ENCODE measurements at regions not wholly inside any gene's neighbourhood (a gene's known extent, or its start where the extent isn't known, plus 50 kb on each side); places are given as distances from the start of the nearest gene placed in this dataset.

- no peaks in the 10 kb centered on the region for H3K36me3 ChIP-seq (ENCODE audit: control insufficient read depth in 3 of 3, insufficient read depth in 2 of 3, low read depth in 1 of 3, low read length in 3 of 3)
- WGBS, 3 donors: 61 to 91% (median 72%) methylated on average over 1 of the region's 1 CpG
- no peak for DNase-seq
Observed at GRCh38 chr13:90201202-90201601, 1146.3 kb upstream of the MIR17HG start.

DNA sequence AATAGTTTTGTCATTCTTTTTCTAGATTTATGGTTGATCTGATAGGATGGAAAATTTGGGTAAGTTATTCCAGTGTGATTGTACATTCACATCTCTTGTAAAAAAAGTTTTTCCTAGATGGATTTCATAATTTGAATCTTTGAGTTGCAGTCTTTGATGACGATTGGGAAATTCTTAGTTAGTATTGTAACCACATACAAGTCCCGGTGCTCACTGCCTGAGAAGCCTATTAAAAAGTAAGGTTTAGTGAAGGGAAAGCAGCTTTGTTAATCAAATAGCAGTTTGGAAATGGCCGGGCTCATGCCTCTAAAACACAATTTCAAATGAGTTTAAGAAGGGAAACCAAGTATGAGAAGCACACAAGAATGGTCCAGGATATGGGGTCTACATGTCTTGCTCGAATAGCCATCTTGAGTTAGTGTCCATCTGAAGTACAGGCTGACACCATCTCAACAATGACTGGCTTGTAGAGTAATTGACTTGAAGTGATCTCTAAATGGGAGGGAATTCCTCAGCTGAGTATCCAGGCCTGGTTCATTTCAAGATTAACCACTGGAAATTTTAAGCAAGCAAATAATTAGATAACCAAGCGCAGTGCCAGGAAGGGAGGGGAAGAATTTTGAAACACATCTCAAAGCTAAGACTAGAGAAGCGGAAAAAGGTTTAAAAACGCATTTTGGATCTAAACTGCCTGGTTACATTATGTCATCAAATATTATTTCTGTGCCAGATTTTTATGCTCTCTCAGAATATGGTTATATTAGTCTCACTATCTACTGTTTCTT, 1145.6 kb upstream of the MIR17HG start:
- FAIRE-seq: no peak
- DNase-seq: no peak
- Histone ChIP-seq H3K36me3 (ENCODE audit: control insufficient read depth in 3 of 3, insufficient read depth in 2 of 3, low read depth in 1 of 3, low read length in 3 of 3) (no peaks in the 10 kb centered on the region), H3K4me3 (ENCODE audit: low read depth in 1 of 3, low read length in 3 of 3) (no peak overlapping the region), H3K27ac (ENCODE audit: low read depth in 1 of 3, low read length in 2 of 3) (no peak overlapping the region), H3K9me3 (ENCODE audit: control insufficient read depth in 2 of 2, insufficient read depth in 1 of 2, low read depth in 1 of 2, low read length in 1 of 2) (no peaks in the 10 kb centered on the region), H3K27me3 (ENCODE audit: control insufficient read depth in 3 of 3, insufficient read depth in 3 of 3, low read length in 3 of 3) (no peaks in the 10 kb centered on the region), H3K4me1 (ENCODE audit: control insufficient read depth in 3 of 3, insufficient read depth in 2 of 3, low read depth in 1 of 3, low read length in 2 of 3) (no peaks in the 10 kb centered on the region)
- WGBS, 3 donors: 64 to 86% (median 65%) methylated on average over 7 of the region's 7 CpGs

More at GRCh38 chr13:90201202-90201601, 1146.3 kb upstream of the MIR17HG start:
- FAIRE-seq: no peak
- H3K4me3 ChIP-seq (ENCODE audit: low read depth in 1 of 3, low read length in 3 of 3): no peak overlapping the region
- H3K9me3 ChIP-seq (ENCODE audit: control insufficient read depth in 2 of 2, insufficient read depth in 1 of 2, low read depth in 1 of 2, low read length in 1 of 2): no peaks in the 10 kb centered on the region
- no peaks in the 10 kb centered on the region for H3K4me1 ChIP-seq (ENCODE audit: control insufficient read depth in 3 of 3, insufficient read depth in 2 of 3, low read depth in 1 of 3, low read length in 2 of 3)
- H3K27ac ChIP-seq (ENCODE audit: low read depth in 1 of 3, low read length in 2 of 3): no peak overlapping the region
- no peaks in the 10 kb centered on the region for H3K27me3 ChIP-seq (ENCODE audit: control insufficient read depth in 3 of 3, insufficient read depth in 3 of 3, low read length in 3 of 3)

DNA sequence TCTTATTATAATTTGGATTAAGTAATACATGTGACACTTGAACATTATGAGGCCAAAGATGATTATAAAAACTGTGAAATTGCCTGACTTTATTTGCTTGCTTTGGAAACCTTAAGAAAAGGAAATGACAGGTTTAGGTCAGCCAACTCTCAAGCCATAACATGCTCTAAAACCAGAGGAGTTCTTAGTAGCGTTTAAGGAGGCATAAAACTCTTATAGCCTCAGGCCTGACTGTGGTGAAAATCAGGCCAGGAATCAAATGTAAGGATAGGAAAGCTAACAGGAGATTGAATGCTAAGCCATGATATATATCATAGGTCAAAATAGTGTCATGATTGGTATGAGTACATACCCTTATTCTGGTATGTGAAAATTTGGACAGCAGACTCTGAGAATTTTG, 1142.4 kb upstream of the MIR17HG start:
- no peak overlapping the region for H3K27ac ChIP-seq (ENCODE audit: low read depth in 1 of 3, low read length in 2 of 3)
- 72 to 80% (median 80%) methylated on average over 1 of the region's 1 CpG for WGBS, 3 donors
- no peak overlapping the region for H3K4me3 ChIP-seq (ENCODE audit: low read depth in 1 of 3, low read length in 3 of 3)
- H3K9me3 ChIP-seq (ENCODE audit: control insufficient read depth in 2 of 2, insufficient read depth in 1 of 2, low read depth in 1 of 2, low read length in 1 of 2): no peaks in the 10 kb centered on the region
- H3K36me3 ChIP-seq (ENCODE audit: control insufficient read depth in 3 of 3, insufficient read depth in 2 of 3, low read depth in 1 of 3, low read length in 3 of 3): no peaks in the 10 kb centered on the region
- H3K27me3 ChIP-seq (ENCODE audit: control insufficient read depth in 3 of 3, insufficient read depth in 3 of 3, low read length in 3 of 3): no peaks in the 10 kb centered on the region
- no peaks in the 10 kb centered on the region for H3K4me1 ChIP-seq (ENCODE audit: control insufficient read depth in 3 of 3, insufficient read depth in 2 of 3, low read depth in 1 of 3, low read length in 2 of 3)
- FAIRE-seq (no peak), DNase-seq (no peak)

GRCh38 chr13:90205911-90206310, 1141.6 kb upstream of the MIR17HG start:
- Histone ChIP-seq H3K4me1 (ENCODE audit: control insufficient read depth in 3 of 3, insufficient read depth in 2 of 3, low read depth in 1 of 3, low read length in 2 of 3) (no peaks in the 10 kb centered on the region), H3K27me3 (ENCODE audit: control insufficient read depth in 3 of 3, insufficient read depth in 3 of 3, low read length in 3 of 3) (no peaks in the 10 kb centered on the region), H3K4me3 (ENCODE audit: low read depth in 1 of 3, low read length in 3 of 3) (no peak overlapping the region), H3K9me3 (ENCODE audit: control insufficient read depth in 2 of 2, insufficient read depth in 1 of 2, low read depth in 1 of 2, low read length in 1 of 2) (no peaks in the 10 kb centered on the region), H3K36me3 (ENCODE audit: control insufficient read depth in 3 of 3, insufficient read depth in 2 of 3, low read depth in 1 of 3, low read length in 3 of 3) (no peaks in the 10 kb centered on the region), H3K27ac (ENCODE audit: low read depth in 1 of 3, low read length in 2 of 3) (no peak overlapping the region)
- DNase-seq (no peak), FAIRE-seq (no peak)
- WGBS, 3 donors: 84 to 91% (median 88%) methylated on average over 10 of the region's 10 CpGs

- no peaks in the 10 kb centered on the region for H3K36me3 ChIP-seq (ENCODE audit: control insufficient read depth in 3 of 3, insufficient read depth in 2 of 3, low read depth in 1 of 3, low read length in 3 of 3)
- 84 to 89% (median 88%) methylated on average over 1 of the region's 1 CpG for WGBS, 3 donors
- no peak overlapping the region for H3K27ac ChIP-seq (ENCODE audit: low read depth in 1 of 3, low read length in 2 of 3)
- no peak overlapping the region for H3K4me3 ChIP-seq (ENCODE audit: low read depth in 1 of 3, low read length in 3 of 3)
- DNase-seq (no peak), FAIRE-seq (no peak)
- no peaks in the 10 kb centered on the region for H3K27me3 ChIP-seq (ENCODE audit: control insufficient read depth in 3 of 3, insufficient read depth in 3 of 3, low read length in 3 of 3)
- H3K9me3 ChIP-seq (ENCODE audit: control insufficient read depth in 2 of 2, insufficient read depth in 1 of 2, low read depth in 1 of 2, low read length in 1 of 2): no peaks in the 10 kb centered on the region
- H3K4me1 ChIP-seq (ENCODE audit: control insufficient read depth in 3 of 3, insufficient read depth in 2 of 3, low read depth in 1 of 3, low read length in 2 of 3): no peaks in the 10 kb centered on the region
Observed at GRCh38 chr13:90217275-90217674, 1130.2 kb upstream of the MIR17HG start.

DNA sequence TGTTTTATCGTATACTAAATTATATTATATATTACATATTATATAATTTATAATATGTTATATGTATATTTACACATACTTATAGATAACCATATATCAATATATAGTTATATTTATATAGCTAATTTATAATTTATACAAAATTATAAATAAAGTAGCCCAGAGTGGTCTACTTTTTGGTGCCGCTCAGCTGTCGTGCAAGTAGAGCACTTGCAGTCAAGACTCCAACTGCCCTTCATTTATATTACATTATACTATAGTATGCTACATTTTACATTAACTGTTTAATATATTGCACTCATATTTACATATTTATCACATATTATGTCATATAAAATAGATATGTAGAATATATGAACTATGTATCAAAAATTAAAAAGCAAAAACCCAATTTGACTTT, 1124.7 kb upstream of the MIR17HG start:
- Histone ChIP-seq H3K4me3 (ENCODE audit: low read depth in 1 of 3, low read length in 3 of 3) (no peak overlapping the region), H3K27me3 (ENCODE audit: control insufficient read depth in 3 of 3, insufficient read depth in 3 of 3, low read length in 3 of 3) (no peaks in the 10 kb centered on the region), H3K27ac (ENCODE audit: low read depth in 1 of 3, low read length in 2 of 3) (no peak overlapping the region), H3K4me1 (ENCODE audit: control insufficient read depth in 3 of 3, insufficient read depth in 2 of 3, low read depth in 1 of 3, low read length in 2 of 3) (no peaks in the 10 kb centered on the region), H3K9me3 (ENCODE audit: control insufficient read depth in 2 of 2, insufficient read depth in 1 of 2, low read depth in 1 of 2, low read length in 1 of 2) (no peaks in the 10 kb centered on the region), H3K36me3 (ENCODE audit: control insufficient read depth in 3 of 3, insufficient read depth in 2 of 3, low read depth in 1 of 3, low read length in 3 of 3) (no peaks in the 10 kb centered on the region)
- no peak for DNase-seq
- WGBS, 3 donors: 92 to 98% (median 94%) methylated on average over 3 of the region's 3 CpGs
- FAIRE-seq: no peak

- no peak for FAIRE-seq
- Histone ChIP-seq H3K36me3 (ENCODE audit: control insufficient read depth in 3 of 3, insufficient read depth in 2 of 3, low read depth in 1 of 3, low read length in 3 of 3) (no peaks in the 10 kb centered on the region), H3K9me3 (ENCODE audit: control insufficient read depth in 2 of 2, insufficient read depth in 1 of 2, low read depth in 1 of 2, low read length in 1 of 2) (peaks cover 0 to 12% of the 10 kb centered on the region in 2 donors), H3K27me3 (ENCODE audit: control insufficient read depth in 3 of 3, insufficient read depth in 3 of 3, low read length in 3 of 3) (no peaks in the 10 kb centered on the region), H3K27ac (ENCODE audit: low read depth in 1 of 3, low read length in 2 of 3) (no peak overlapping the region), H3K4me1 (ENCODE audit: control insufficient read depth in 3 of 3, insufficient read depth in 2 of 3, low read depth in 1 of 3, low read length in 2 of 3) (no peaks in the 10 kb centered on the region), H3K4me3 (ENCODE audit: low read depth in 1 of 3, low read length in 3 of 3) (no peak overlapping the region)
- 88 to 91% (median 89%) methylated on average over 17 of the region's 17 CpGs for WGBS, 3 donors
- DNase-seq: no peak
Observed at GRCh38 chr13:90230311-90230710, 1117.2 kb upstream of the MIR17HG start.

DNA sequence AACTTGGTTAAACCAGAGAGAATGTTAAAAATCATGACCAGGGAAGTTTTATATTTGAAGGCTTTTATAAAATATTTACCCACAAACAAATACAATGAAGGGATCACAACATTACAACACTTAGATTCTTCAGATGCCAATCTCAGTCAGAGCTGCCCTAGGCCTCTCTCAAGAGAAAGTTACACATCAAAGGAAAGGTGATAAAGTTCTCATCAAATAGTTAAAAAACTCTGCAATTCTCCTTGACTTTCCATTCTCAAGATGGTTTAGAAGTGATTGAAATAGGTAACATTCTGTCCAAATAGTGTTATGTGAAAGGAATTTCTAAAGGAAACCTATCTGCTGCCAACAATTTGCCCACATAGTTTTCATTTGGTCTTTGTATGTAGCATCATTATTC, 1115.2 kb upstream of the MIR17HG start:
- no peaks in the 10 kb centered on the region for H3K27me3 ChIP-seq (ENCODE audit: control insufficient read depth in 3 of 3, insufficient read depth in 3 of 3, low read length in 3 of 3)
- no peak for DNase-seq
- FAIRE-seq: no peak
- no peak overlapping the region for H3K27ac ChIP-seq (ENCODE audit: low read depth in 1 of 3, low read length in 2 of 3)
- H3K4me1 ChIP-seq (ENCODE audit: control insufficient read depth in 3 of 3, insufficient read depth in 2 of 3, low read depth in 1 of 3, low read length in 2 of 3): no peaks in the 10 kb centered on the region
- H3K36me3 ChIP-seq (ENCODE audit: control insufficient read depth in 3 of 3, insufficient read depth in 2 of 3, low read depth in 1 of 3, low read length in 3 of 3): no peaks in the 10 kb centered on the region
- no peak overlapping the region for H3K4me3 ChIP-seq (ENCODE audit: low read depth in 1 of 3, low read length in 3 of 3)
- peaks cover 0 to 12% of the 10 kb centered on the region in 2 donors for H3K9me3 ChIP-seq (ENCODE audit: control insufficient read depth in 2 of 2, insufficient read depth in 1 of 2, low read depth in 1 of 2, low read length in 1 of 2)

Data from small intestine (tissue), 7 donors.